Activated naive CD8-positive, alpha-beta T cell treated with anti-CD3 and anti-CD28 coated beads, Interleukin-2, amount 50 U/mL, for 24 hours (primary cell): ENCODE measurements at regions not wholly inside any gene's neighbourhood (a gene's known extent, or its start where the extent isn't known, plus 50 kb on each side); places are given as distances from the start of the nearest gene placed in this dataset.

ENCODE experiments used
- ATAC-seq: fragments of 150-1000 bp; cut with Tn5 transposase; one replicate; pipeline ENCODE4 v1.10.0; 2021
- DNase-seq: peaks from one replicate; pipeline ENCODE4 v3.0.0; 2021
- H3K27ac Mint-ChIP-seq: one replicate; pipeline ENCODE4 v1.8.0; 2021; ENCODE audit warnings: mild to moderate bottlenecking, mixed read lengths
- H3K27me3 Mint-ChIP-seq: one replicate; pipeline ENCODE4 v1.8.0; 2021; ENCODE audit warnings: mixed read lengths
- H3K36me3 Mint-ChIP-seq: one replicate; pipeline ENCODE4 v1.8.0; 2021; ENCODE audit warnings: low read depth, mixed read lengths
- H3K4me1 Mint-ChIP-seq: one replicate; pipeline ENCODE4 v1.8.0; 2021; ENCODE audit warnings: mixed read lengths
- H3K4me3 Mint-ChIP-seq: one replicate; pipeline ENCODE4 v1.8.0; 2021; ENCODE audit warnings: mild to moderate bottlenecking, moderate library complexity, mixed read lengths
- H3K9me3 Mint-ChIP-seq: one replicate; pipeline ENCODE4 v1.8.0; 2021; ENCODE audit warnings: mixed read lengths

DNA sequence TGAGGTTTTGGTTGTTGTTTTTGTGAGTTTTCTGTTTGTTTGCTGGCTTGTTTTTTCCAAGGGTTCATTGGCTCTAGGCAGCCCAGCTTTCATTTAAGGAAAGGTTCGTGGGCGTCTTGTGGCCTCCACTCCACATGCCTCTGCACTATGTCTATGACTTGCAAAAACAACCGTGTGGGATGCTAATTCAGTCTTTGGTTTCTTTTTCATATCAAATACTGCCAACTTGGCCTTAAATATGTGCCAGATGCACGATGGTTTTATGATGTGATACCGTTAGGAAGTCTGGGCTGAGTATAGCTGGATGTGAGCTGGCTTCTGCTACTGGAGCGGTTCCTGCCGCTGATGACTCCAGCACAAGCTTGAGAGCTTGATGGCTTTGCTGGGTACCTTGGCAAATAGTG, 96.3 kb downstream of the BMP2 start:
- no peaks in the 10 kb centered on the region for H3K27me3 Mint-ChIP-seq
- no peaks in the 10 kb centered on the region for H3K9me3 Mint-ChIP-seq
- H3K27ac Mint-ChIP-seq = no peak overlapping the region
- no peak overlapping the region for H3K4me3 Mint-ChIP-seq
- no peaks in the 10 kb centered on the region for H3K36me3 Mint-ChIP-seq
- ATAC-seq = no peak
- DNase-seq = no peak
- no peaks in the 10 kb centered on the region for H3K4me1 Mint-ChIP-seq

DNA sequence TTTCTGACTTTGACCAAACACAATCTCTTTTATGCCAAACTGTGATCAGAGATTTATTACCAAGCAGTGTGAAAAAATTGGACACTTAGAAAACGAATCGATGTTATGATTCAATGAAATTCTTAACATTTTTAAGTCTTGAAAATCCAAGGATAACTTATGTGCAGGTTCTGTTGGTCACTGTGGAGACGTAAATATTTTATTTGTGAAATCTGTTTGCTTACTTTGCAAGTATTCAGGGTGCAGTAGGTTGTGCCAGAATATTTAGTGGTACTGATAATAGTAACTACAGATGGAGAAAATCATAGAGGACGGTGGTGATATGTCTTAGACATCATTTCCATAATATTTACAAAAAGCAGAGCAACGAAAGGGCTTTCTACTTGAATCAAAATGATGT, 97.3 kb downstream of the BMP2 start:
- H3K27ac Mint-ChIP-seq = no peak overlapping the region
- H3K27me3 Mint-ChIP-seq = no peaks in the 10 kb centered on the region
- DNase-seq = no peak
- H3K4me3 Mint-ChIP-seq = no peak overlapping the region
- no peaks in the 10 kb centered on the region for H3K4me1 Mint-ChIP-seq
- ATAC-seq = no peak
- no peaks in the 10 kb centered on the region for H3K9me3 Mint-ChIP-seq
- H3K36me3 Mint-ChIP-seq = no peaks in the 10 kb centered on the region

DNA sequence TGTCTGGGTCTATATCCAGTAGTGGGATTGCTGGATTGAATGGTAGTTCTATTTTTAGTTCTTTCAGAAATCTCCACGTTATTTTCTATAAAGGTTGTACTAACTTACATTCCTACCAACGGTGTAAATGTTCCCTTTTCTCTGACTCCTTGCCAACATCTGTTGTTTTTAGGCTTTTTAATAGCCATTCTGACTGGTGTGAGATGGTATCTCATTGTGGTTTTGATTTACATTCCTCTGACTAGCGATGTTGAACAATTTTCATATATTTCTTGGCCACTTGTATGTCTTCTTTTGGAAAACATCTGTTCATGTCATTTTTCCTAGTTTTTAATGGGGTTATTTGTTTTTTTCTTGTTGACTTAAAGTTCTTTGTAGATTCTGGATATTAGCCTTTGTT, 99.3 kb downstream of the BMP2 start:
- no peaks in the 10 kb centered on the region for H3K4me1 Mint-ChIP-seq
- H3K27me3 Mint-ChIP-seq = no peaks in the 10 kb centered on the region
- no peak overlapping the region for H3K27ac Mint-ChIP-seq
- H3K9me3 Mint-ChIP-seq = no peaks in the 10 kb centered on the region
- H3K36me3 Mint-ChIP-seq = no peaks in the 10 kb centered on the region
- H3K4me3 Mint-ChIP-seq = no peak overlapping the region
- ATAC-seq = no peak
- DNase-seq = no peak

- H3K27ac Mint-ChIP-seq = no peak overlapping the region
- no peak for DNase-seq
- no peaks in the 10 kb centered on the region for H3K36me3 Mint-ChIP-seq
- ATAC-seq = no peak
- no peaks in the 10 kb centered on the region for H3K27me3 Mint-ChIP-seq
- H3K9me3 Mint-ChIP-seq = no peaks in the 10 kb centered on the region
- H3K4me1 Mint-ChIP-seq = no peaks in the 10 kb centered on the region
- H3K4me3 Mint-ChIP-seq = no peak overlapping the region
Observed at GRCh38 chr20:6868861-6869260, 101.4 kb downstream of the BMP2 start.

DNA sequence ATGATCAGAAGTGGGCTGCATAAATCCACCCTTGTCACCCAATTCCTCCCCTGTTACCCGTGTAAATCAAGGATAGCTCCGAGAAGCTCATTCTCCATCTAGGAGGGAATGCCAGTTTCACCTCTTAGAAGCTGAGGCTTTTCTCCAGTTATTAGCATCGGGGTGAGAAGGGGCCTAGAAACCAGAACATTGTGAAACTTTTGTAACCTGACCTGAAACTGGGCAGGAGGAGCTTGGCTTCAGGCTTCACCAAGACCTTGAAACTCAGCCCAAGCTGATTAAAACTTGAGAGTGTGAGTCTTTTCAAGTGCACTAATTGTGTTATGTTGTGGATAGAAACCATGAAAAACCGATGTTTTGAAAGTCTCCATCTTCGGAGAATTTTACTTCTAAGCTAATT, 103.1 kb downstream of the BMP2 start:
- Mint-ChIP-seq H3K27ac (no peak overlapping the region), H3K4me3 (no peak overlapping the region), H3K36me3 (no peaks in the 10 kb centered on the region), H3K27me3 (no peaks in the 10 kb centered on the region), H3K4me1 (no peaks in the 10 kb centered on the region), H3K9me3 (no peaks in the 10 kb centered on the region)
- DNase-seq = no peak
- no peak for ATAC-seq

- Mint-ChIP-seq H3K36me3 (no peaks in the 10 kb centered on the region), H3K4me3 (no peak overlapping the region), H3K27me3 (no peaks in the 10 kb centered on the region), H3K9me3 (peaks cover 3% of the 10 kb centered on the region), H3K27ac (no peak overlapping the region), H3K4me1 (no peaks in the 10 kb centered on the region)
- DNase-seq (no peak), ATAC-seq (no peak)
Observed at GRCh38 chr20:6877633-6878032, 110.1 kb downstream of the BMP2 start.

DNA sequence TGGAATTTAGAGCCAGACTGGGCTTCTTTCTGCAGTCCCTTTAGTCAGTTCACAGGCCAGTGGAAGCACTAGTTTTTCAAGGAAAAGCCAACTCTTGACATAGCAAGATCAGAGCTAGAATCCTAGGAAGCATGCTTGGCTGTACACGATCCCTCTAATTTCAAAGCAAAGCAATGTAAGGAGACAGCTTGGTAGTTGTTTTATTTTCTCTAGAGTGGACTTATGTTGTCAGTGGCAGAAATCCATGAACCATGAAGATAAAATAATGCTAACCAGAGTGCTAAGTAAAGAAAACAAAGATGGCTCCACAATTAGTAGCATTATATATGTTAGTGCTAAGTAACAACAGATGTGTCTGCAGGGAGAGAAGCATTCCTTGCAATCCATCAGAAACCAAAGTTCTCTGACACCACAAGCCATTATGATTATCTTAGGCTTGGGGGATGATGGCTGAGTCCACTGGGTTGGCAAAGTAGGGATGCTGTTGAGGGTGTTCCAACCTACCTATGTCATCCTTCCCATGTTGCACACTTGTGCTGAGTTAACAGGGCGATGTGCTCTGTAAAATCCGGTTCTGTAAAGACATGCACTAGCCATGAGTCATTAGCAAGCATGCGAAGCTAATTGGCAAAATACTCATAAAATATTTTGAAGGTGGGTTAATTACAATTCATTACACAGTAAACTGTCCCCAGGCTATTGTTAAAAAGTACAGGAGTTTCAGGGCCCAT, 115.2 kb downstream of the BMP2 start:
- Mint-ChIP-seq H3K27me3 (no peaks in the 10 kb centered on the region), H3K4me3 (no peak overlapping the region), H3K27ac (no peak overlapping the region), H3K4me1 (no peaks in the 10 kb centered on the region), H3K9me3 (peaks cover 8% of the 10 kb centered on the region), H3K36me3 (no peaks in the 10 kb centered on the region)
- DNase-seq (no peak), ATAC-seq (no peak)

DNA sequence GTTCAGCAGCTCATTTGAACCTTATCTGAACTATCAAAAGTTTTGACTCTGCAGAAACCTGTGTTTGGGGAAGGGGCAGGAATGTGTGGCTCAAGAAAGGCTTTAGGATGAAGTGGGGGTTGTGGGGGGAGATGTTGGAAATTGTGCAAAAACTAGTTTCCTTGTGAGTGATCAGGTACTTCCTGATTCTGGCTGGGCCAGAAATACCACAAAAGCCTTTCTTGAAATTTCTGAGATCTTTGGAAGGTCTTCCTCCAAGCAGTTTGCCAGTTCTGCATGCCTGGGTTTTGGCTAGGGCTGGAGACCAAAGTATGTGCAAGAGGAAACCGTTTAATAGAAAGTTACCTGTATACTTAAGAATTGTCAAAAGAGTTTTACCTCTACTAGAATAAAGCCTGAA, 116.6 kb downstream of the BMP2 start:
- ATAC-seq = no peak

GRCh38 chr20:6886065-6886729, 118.7 kb downstream of the BMP2 start:
- no peak for ATAC-seq
- no peak for DNase-seq
- Mint-ChIP-seq H3K9me3 (peaks cover 5% of the 10 kb centered on the region), H3K4me3 (no peak overlapping the region), H3K36me3 (no peaks in the 10 kb centered on the region), H3K4me1 (no peaks in the 10 kb centered on the region), H3K27ac (no peak overlapping the region), H3K27me3 (no peaks in the 10 kb centered on the region)

More for the DNA sequence above, 116.6 kb downstream of the BMP2 start:
- H3K27me3 Mint-ChIP-seq = no peaks in the 10 kb centered on the region
- H3K9me3 Mint-ChIP-seq = peaks cover 5% of the 10 kb centered on the region
- H3K27ac Mint-ChIP-seq = no peak overlapping the region
- H3K36me3 Mint-ChIP-seq = no peaks in the 10 kb centered on the region
- no peaks in the 10 kb centered on the region for H3K4me1 Mint-ChIP-seq
- H3K4me3 Mint-ChIP-seq = no peak overlapping the region
- no peak for DNase-seq

GRCh38 chr20:6887966-6888365, 120.5 kb downstream of the BMP2 start:
- H3K9me3 Mint-ChIP-seq = peaks cover 13% of the 10 kb centered on the region
- H3K4me3 Mint-ChIP-seq = no peak overlapping the region
- H3K27me3 Mint-ChIP-seq = no peaks in the 10 kb centered on the region
- DNase-seq (no peak), ATAC-seq (no peak)
- no peak overlapping the region for H3K27ac Mint-ChIP-seq
- H3K36me3 Mint-ChIP-seq = no peaks in the 10 kb centered on the region
- H3K4me1 Mint-ChIP-seq = no peaks in the 10 kb centered on the region

DNA sequence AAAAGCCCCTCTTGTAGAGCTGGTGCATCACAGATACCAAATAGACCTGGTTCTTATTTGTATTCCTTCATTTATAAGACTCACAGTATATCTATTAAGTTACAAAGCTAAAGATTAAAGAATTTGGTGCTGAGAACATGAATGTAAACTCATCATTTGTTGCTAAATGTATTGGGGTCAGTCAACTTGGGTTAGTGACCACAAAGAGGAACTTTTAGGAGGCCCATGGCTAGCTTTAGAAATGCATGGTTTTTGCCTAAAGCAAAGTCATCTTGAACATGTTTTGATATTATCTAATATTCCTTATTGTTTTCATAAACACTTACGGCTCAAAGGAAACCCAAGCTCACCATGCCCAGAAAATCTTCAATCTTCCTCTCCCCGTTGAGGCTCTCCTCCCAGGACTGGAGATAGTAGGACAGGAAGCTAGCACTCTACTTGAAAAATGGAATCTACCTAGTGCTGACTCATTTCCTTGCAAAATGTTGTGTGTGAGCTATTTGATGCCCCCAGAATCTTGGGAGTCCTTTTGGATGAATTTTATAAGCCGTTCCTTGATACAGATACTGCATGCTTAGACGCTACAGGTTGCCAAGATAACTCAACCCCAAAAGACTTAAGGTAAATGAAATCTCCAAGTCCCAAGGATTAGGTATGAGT, 121.4 kb downstream of the BMP2 start:
- Mint-ChIP-seq H3K27me3 (no peaks in the 10 kb centered on the region), H3K9me3 (peaks cover 13% of the 10 kb centered on the region), H3K36me3 (no peaks in the 10 kb centered on the region), H3K4me3 (no peak overlapping the region), H3K4me1 (no peaks in the 10 kb centered on the region), H3K27ac (no peak overlapping the region)
- DNase-seq (no peak), ATAC-seq (no peak)

GRCh38 chr20:6892724-6893123, 125.2 kb downstream of the BMP2 start:
- H3K9me3 Mint-ChIP-seq = peaks cover 8% of the 10 kb centered on the region
- no peaks in the 10 kb centered on the region for H3K27me3 Mint-ChIP-seq

GRCh38 chr20:6898928-6899327, 131.4 kb downstream of the BMP2 start:
- no peaks in the 10 kb centered on the region for H3K4me1 Mint-ChIP-seq
- peaks cover 5% of the 10 kb centered on the region for H3K9me3 Mint-ChIP-seq
- H3K36me3 Mint-ChIP-seq = no peaks in the 10 kb centered on the region
- H3K4me3 Mint-ChIP-seq = no peak overlapping the region
- ATAC-seq (no peak), DNase-seq (no peak)
- no peaks in the 10 kb centered on the region for H3K27me3 Mint-ChIP-seq
- H3K27ac Mint-ChIP-seq = no peak overlapping the region

More at GRCh38 chr20:6892724-6893123, 125.2 kb downstream of the BMP2 start:
- no peak overlapping the region for H3K27ac Mint-ChIP-seq
- DNase-seq (no peak), ATAC-seq (no peak)
- no peaks in the 10 kb centered on the region for H3K4me1 Mint-ChIP-seq
- H3K36me3 Mint-ChIP-seq = no peaks in the 10 kb centered on the region
- no peak overlapping the region for H3K4me3 Mint-ChIP-seq

GRCh38 chr20:6906871-6907270, 139.4 kb downstream of the BMP2 start:
- DNase-seq (no peak), ATAC-seq (no peak)
- Mint-ChIP-seq H3K27me3 (no peaks in the 10 kb centered on the region), H3K4me1 (no peaks in the 10 kb centered on the region), H3K27ac (no peak overlapping the region), H3K36me3 (no peaks in the 10 kb centered on the region), H3K9me3 (peaks cover 4% of the 10 kb centered on the region), H3K4me3 (no peak overlapping the region)

- H3K27ac Mint-ChIP-seq = no peak overlapping the region
- DNase-seq (no peak), ATAC-seq (no peak)
- H3K4me1 Mint-ChIP-seq = no peaks in the 10 kb centered on the region
- no peaks in the 10 kb centered on the region for H3K36me3 Mint-ChIP-seq
- H3K27me3 Mint-ChIP-seq = no peaks in the 10 kb centered on the region
- no peak overlapping the region for H3K4me3 Mint-ChIP-seq
- H3K9me3 Mint-ChIP-seq = peaks cover 4% of the 10 kb centered on the region
Observed at GRCh38 chr20:6908673-6909072, 141.2 kb downstream of the BMP2 start.
